HTR-8/SVneo (cell line): ENCODE measurements at regions not wholly inside any gene's neighbourhood (a gene's known extent, or its start where the extent isn't known, plus 50 kb on each side); places are given as distances from the start of the nearest gene placed in this dataset.
"Not testable (repeated sequence)": the region's sequence is repeated elsewhere in the genome, so short reads cannot be mapped to it uniquely, and the experiment has no call there.

Source experiments
- DNase-seq: peaks from one replicate; pipeline ENCODE4 v3.0.0; 2011; ENCODE audit warnings: low spot score, mixed read lengths; ENCODE audit not compliant: insufficient read length
- FAIRE-seq: peaks from 2 replicates; lab custom pipeline; 2011; peaks lifted over from hg19 to GRCh38; lab: Jason Lieb, UNC

- DNase-seq: no peak
- no peak for FAIRE-seq
Measured at GRCh38 chr19:30969591-30969990, 379.6 kb downstream of the TSHZ3 start.

GRCh38 chr19:30968841-30969399, 380.3 kb downstream of the TSHZ3 start:
- DNase-seq (no peak), FAIRE-seq (no peak)

GRCh38 chr19:30968210-30968609, 381.0 kb downstream of the TSHZ3 start:
- FAIRE-seq (no peak), DNase-seq (no peak)

GRCh38 chr19:30966486-30966885, 382.8 kb downstream of the TSHZ3 start:
- FAIRE-seq (no peak), DNase-seq (no peak)

GRCh38 chr19:30959011-30959410, 390.2 kb downstream of the TSHZ3 start:
- FAIRE-seq (no peak), DNase-seq (no peak)

GRCh38 chr19:30955112-30956104, 393.8 kb downstream of the TSHZ3 start:
- FAIRE-seq (no peak), DNase-seq (no peak)

GRCh38 chr19:30944276-30944932, 404.8 kb downstream of the TSHZ3 start:
- DNase-seq, FAIRE-seq: not testable (repeated sequence)

GRCh38 chr19:30943101-30943843, 406.0 kb downstream of the TSHZ3 start:
- DNase-seq: no peak
- FAIRE-seq: no peak

- DNase-seq: no peak
Measured at GRCh38 chr19:30942636-30943035, 406.6 kb downstream of the TSHZ3 start.

GRCh38 chr19:30941591-30941990, 407.6 kb downstream of the TSHZ3 start:
- FAIRE-seq (no peak), DNase-seq (no peak)

More at GRCh38 chr19:30942636-30943035, 406.6 kb downstream of the TSHZ3 start:
- no peak for FAIRE-seq

GRCh38 chr19:30936276-30936675, 413.0 kb downstream of the TSHZ3 start:
- FAIRE-seq: no peak
- no peak for DNase-seq

GRCh38 chr19:30935146-30935545, 414.1 kb downstream of the TSHZ3 start:
- FAIRE-seq (no peak), DNase-seq (no peak)

GRCh38 chr19:30933454-30933853, 415.8 kb downstream of the TSHZ3 start:
- not testable (repeated sequence) for DNase-seq, FAIRE-seq

GRCh38 chr19:30932854-30933253, 416.4 kb downstream of the TSHZ3 start:
- DNase-seq (no peak), FAIRE-seq (no peak)

GRCh38 chr19:30930941-30931706, 418.1 kb downstream of the TSHZ3 start:
- FAIRE-seq (no peak), DNase-seq (no peak)

GRCh38 chr19:30927705-30928104, 421.5 kb downstream of the TSHZ3 start:
- DNase-seq (no peak), FAIRE-seq (no peak)

GRCh38 chr19:30924670-30925069, 424.6 kb downstream of the TSHZ3 start:
- DNase-seq (no peak), FAIRE-seq (no peak)

GRCh38 chr19:30924069-30924636, 425.1 kb downstream of the TSHZ3 start:
- FAIRE-seq (no peak), DNase-seq (no peak)

GRCh38 chr19:30923621-30924020, 425.6 kb downstream of the TSHZ3 start:
- FAIRE-seq (no peak), DNase-seq (no peak)
